GM19025 (cell line): ENCODE measurements at regions not wholly inside any gene's neighbourhood (a gene's known extent, or its start where the extent isn't known, plus 50 kb on each side); places are given as distances from the start of the nearest gene placed in this dataset.

Source experiments
- ATAC-seq: cut with Tn5 transposase; IDR thresholded peaks from one replicate; pipeline ENCODE4 v1.9.1; 2021; ENCODE audit warnings: mild to moderate bottlenecking, low read depth, moderate library complexity; ENCODE audit not compliant: unreplicated experiment

DNA sequence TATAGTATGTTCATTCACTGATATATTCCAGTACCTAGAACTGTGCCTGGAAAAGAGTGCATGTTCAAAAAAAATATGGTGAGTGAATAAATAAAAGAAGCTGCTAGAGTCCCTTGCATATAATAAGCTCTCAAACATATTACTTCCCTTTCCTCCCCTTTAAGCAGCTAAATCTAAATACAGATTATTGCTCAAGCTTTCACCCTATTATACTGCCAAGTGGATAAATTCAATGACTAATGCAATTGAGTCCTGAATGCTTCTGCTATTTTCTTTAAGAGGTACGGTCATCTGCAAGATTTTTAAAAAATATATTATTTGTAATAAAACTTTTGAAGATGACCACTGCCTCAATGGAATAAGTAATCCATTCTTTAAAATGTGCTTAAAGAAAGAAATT is 248.4 kb downstream of the PLK2 start:
- ATAC-seq: no peak

DNA sequence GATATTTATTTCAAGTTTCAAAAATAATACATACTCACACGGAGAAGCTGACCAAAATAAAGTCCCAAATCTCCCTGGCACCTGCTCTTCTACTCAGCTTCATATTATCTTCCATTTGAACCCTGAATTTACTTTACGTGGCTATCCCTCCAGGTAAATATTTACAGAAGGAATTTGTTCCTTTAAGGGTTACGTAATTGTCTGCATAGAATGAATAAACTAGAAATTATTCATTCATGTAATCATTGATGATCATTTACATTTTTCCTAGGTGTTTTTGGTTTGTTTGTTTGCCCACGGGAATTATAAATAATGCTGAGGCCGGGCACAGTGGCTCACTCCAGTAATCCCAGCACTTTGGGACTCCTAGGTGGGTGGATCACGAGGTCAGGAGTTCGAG is 251.2 kb downstream of the PLK2 start:
- ATAC-seq: no peak

DNA sequence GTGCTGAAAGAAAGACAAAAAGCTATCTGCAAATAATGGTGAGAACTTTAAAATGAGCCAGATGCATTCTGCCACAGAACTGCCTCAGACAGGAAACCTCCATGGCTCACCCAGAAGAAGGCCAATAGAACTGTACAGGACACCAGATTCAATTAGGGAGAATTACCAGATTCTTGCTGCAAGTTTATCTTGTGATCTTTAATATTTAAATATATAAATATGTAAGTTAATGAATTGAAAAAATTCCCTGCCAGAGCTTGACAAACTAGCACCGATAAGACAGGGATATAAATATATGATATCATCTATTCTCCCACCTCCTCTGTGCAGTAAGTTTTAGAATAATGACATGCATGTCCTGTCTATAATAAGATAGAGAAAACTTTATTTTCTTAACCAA is 252.8 kb downstream of the PLK2 start:
- ATAC-seq: no peak

DNA sequence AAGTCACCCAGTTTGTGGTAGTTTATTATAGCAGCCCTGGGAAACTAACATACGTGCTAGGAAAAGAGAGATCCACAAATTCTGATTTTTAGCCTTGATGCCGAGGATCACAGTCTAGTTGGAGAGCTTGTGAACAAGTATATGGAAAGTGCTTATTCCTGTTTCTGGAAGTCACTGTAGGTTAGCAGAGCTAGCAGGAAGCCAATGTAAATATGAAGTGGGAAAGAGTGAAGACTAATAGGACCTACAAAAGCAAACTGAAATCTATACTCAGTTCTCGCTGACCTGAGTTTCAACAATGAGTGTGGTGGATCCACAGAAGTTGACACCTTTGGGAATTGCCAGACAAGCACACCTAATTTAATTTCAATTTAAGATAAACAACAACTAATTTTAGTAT is 254.9 kb downstream of the PLK2 start:
- ATAC-seq: no peak

DNA sequence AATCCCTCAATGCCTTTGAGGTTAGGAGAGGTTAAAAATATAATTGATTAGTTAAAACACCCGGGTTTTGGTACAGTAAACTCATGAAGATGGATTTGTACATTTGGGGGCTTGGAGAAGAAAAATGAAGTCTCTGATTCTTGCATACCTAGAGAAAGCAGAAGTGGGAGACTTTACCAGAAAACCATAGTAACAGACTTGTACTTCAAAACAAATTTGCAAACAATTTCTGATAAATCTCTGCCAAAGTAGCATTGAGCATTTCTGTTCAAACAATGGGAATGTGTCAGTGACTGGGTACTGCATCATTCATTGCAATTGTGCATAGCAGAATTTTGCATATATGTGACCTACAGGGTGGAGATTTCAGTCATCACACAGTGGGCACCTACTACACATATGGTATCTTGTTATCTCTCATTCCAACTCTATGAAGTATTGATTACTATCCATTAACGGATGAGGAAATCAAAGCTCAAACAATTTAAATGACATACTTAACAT is 256.9 kb downstream of the PLK2 start:
- ATAC-seq: no peak

DNA sequence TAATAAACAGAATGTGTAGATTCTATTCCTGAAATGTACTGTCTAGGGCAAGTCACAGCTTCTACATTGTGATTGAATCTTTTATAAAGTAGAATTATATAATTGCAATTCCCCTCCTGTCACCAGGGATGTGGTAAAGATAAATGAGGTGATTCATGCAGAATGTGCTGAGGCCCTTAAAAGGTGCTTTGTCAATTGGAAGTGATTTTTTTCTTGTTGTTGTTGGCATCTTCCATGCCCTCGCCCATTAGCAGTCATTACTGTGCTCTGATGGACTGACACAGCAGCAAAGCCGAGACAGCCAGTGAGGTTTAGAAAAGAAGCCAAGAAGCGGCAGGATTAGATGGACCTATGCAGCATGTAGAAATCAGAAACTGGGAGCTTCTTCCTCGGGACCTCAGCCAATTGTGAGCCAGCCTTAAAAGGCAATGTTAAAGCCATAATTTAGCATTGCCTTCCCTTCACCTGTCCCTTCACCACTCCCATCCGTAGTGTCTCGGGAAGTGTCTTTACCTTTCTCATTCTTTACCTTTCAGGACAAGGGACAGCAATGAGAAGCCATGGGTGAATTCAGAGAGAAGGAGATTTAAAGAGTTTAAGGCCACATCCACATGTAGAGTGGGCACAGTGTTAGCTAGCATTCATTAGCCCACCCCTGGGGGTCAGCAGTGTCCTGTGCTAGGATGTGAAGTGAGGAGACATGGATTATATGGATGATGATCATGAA is 257.8 kb downstream of the PLK2 start:
- ATAC-seq: no peak

DNA sequence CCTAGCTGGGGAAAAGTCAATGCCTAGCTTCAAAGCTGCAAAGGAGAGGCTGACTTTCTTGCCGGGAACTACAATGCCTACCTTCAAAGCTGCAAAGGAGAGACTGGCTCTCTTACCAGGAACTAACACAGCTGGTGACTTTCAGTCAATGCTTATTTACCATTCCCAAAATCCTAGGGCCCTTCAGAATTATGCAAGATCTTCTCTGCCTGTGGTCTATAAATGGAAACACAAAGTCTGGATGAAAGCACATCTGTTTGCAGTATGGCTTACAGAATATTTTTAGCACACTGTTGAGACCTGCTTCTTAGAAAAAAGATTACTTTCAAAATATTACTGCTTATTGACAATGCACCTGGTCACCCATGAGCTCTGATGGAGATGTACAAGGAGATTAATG is 259.4 kb downstream of the PLK2 start:
- no peak for ATAC-seq

DNA sequence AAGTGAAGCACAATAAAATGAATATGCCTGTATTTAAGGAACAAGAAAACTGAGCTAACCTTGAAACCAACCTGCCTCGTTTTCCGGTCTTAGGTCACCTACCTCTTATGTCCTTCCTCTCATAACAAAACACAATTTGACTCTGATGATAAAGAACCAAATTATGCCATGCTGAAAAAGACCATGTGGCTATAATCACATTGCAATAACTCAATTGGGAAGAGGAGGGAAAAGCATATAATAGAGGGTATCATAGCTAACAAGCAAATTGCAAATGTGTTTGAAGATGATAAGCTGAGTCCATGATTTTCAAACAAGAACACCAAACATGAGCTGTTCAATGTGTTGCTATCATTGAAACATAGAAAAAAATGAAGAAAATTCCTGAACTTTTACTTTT is 260.8 kb downstream of the PLK2 start:
- ATAC-seq: no peak

DNA sequence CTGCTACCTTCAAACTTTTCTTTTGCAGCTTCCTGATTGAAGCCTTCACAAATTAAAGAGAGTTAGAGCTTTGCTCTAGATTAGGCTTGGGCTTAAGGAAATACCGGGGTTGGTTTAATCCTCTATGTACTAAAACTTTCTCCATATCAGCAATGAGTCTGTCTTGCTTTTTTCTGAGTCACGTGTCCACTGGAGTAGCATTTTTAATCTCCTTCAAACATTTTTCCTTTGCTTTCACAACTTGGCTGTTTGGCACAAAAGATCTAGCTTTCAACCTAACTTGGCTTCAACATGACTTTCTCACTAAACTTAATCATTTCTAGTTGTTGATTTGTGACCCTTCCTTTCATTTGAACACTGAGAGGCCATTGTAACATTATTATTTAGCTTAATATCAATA is 261.6 kb downstream of the PLK2 start:
- ATAC-seq: no peak

DNA sequence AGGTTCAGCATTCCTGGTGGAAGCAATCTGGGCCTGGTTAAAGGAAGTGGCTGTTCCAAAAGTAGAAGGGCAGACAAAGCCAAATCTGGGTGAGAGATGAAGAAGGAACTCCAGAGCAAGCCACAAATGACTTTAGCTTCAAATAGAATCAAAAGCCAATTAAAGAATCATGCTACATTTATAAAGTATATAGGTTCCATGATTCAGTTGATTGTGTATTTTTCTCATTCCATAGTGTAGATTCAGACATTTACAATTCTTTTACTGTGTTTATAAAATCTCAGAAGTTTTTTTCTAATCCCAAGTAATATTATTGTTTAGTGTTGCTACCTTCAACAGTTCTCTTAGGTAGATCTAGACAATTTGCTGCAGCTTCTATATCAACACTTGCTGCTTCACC is 262.0 kb downstream of the PLK2 start:
- ATAC-seq: no peak

DNA sequence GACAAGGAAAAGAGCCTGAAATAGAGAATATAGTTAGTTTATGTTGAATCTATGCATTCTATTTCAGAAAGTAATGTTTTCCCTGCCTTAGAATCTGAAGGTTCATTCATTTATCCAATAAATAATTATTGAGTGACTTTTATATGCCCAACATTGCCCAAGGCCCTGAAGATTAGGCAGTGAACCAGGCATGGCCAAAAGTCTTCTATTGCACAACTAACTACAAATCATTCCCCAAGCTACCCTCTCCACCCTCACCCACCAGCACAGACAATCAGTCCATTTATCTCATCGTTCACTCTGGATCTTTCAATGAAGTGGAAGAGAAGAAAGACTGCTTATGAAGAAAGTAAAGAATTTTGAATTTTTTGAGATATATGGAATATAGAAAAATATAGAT is 268.4 kb downstream of the PLK2 start:
- no peak for ATAC-seq

DNA sequence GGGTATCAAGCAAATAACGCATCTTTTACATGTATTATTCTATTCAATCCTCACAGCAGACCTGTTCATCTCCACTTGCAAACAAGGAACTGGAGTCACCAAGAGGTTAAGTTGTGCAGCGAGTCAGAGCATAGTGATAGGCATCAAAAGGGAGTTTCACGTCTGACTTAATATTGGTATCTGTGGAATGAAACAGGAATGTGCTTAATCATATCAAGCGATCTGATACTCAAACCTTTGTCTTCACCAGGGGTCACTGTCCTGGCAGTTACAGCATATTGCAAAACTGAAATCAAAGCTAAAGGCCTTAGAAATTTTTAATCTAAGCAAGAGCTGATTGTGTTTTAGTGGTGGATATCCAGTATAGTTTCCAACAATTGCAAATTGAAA is 271.6 kb downstream of the PLK2 start:
- no peak for ATAC-seq

DNA sequence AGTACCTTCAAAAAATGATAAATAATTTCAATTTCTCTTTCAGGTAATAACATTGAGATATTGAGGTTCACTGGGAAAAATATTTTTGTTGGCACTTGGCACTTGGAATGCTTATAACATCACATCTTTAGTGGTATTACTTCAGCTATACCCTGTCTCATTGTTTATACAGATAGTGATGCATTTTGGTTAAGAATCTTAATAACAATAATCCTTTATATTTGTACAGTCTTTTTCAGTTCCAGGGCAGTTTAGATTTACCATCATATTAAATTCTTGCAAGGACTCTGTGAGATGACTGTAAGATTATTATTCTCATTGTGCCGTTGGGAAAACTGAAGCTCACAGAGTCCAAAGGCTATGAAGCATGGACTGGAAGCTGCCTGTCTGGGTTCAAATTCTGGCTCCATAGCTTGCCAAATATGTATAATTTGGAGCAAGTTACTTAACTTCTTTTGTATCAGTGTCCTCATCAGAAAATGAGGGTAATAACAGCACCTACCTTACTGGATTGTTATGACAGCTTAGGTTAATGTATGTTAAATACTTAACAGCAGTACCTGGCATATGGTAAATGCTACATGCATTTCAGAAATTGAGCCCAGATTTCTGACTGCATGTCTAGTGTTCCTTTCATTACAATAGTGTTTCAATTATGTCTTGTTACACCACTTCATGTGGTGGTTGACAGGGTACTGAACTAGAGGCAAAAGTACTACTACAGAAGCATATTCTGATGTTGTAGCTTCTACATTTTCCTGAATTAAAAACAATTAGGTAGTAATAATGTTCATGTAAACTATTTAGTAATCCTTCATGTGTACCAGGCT is 272.2 kb downstream of the PLK2 start:
- ATAC-seq: no peak

DNA sequence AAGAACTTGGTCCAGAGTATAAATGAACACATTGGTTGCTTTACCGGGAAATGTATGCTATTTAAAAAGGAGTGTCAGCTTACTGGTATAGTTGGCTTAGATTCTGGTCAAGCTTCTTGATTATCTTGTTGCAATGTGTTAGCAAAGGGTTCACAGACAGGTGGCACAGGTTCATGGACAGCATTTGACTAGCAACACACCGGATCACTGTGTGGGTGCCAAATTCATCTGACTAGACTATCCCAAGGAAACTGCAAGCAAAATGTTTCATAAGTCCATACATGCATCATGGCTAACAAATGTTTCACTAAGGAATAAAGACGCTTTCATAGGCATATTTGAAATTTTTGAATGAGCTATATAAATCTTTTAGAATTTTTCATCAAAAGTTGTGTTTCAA is 274.1 kb downstream of the PLK2 start:
- ATAC-seq: no peak

DNA sequence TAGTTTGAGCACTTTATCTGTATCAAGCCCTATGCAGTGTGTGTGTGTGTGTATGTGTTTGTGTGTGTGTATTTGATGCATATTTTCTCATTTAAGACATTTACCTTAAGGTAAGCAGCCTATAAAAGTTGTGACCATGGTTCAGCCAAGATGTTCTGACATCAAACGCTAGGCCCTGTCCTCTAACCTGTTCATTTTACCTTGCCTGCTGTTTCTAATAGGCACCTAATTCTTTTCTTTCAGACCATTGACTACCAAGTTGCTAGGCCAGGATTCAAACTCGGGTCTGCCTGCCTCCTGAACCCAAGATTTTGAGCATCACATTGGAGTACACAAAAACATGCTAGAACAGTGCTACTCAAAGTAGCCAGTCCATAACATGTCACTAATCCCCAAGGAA is 274.5 kb downstream of the PLK2 start:
- ATAC-seq: no peak

DNA sequence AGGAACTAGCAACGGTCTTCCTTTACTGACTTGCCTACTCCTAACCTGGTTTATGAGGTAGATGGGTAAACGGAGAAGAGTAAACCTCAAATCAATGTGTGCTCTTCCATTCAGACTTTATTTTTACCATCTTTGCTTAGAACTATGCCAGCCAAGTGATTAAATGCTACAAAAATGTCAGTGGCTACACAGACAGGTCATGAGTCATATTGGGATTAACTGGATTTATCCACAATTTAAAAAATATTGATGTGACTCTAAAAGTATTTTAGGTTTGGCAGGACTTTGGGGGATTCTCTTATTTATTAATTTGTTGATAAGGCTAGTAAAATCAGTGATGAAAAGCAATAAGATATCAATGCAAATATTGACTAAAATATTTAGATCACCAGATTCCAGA is 275.0 kb downstream of the PLK2 start:
- no peak for ATAC-seq

DNA sequence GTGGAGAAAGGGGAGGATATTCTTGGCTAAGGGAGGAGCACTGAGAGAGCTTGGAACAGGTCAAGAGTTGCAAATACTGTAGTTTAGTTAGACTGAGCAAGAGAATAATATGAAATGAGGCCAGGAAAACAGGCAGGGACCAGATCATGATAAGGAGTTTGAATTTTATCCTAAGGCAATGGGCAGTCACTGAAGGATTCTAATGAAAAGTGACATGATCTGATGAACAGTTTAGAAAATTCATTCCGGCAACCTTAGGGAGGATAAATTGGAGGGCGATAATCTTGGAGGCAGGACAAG is 276.1 kb downstream of the PLK2 start:
- no peak for ATAC-seq

DNA sequence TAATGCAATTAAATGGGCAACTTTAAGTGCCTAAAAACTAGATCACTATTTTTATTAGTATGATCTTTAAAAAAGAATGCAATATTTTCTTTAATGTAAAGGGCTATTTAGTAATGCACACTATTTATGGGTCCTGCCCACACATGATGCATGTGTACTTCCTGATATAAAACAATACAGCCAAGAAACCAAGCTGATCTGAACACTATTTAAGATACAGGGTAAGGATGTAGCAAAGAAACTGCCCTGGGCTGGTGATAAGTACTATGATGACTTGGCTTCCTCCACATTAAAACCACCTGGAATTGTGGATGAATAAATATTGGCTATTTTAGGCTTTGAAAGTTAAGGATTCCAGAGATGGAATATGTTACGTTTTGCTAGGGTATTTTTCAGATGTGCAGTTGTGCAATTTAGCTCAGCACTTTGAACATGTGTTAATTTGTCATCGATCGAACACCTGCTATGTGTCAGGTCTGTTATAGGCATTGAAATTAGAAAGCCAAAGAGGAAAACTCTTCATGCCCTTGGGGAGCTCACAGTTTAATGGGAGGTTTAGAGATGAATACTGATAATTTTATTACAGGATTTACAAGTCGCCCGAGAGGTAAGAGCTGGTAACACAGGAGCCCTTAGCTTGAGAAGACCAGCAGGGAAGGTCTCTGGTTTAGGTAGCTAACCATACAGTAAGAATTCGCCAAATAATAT is 276.7 kb downstream of the PLK2 start:
- ATAC-seq: no peak

DNA sequence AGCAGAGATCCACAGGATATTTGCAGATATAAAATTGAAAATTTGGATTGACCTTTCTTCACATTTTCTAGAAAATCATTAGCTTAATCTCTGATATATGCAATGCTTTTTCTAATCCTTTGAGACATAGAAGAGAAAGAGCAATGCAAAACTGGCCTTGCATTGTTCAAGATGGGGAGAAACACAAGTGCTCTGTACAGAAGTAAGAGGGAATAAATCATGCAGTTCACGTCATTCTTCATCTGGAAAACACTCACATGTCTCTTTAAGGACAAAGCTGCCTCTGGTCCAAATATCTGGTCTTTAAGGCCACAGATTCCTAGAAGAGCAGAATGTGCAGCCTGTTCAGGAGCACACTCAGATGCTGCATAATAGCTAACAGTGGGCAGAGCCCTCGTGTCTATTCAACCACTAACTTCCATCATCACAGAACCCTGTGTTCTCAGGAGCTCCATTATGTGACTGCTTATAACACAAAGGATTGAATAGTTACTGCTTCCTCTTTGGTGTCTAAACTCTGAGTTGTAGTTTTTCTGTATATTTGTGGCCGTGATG is 277.5 kb downstream of the PLK2 start:
- ATAC-seq: no peak

DNA sequence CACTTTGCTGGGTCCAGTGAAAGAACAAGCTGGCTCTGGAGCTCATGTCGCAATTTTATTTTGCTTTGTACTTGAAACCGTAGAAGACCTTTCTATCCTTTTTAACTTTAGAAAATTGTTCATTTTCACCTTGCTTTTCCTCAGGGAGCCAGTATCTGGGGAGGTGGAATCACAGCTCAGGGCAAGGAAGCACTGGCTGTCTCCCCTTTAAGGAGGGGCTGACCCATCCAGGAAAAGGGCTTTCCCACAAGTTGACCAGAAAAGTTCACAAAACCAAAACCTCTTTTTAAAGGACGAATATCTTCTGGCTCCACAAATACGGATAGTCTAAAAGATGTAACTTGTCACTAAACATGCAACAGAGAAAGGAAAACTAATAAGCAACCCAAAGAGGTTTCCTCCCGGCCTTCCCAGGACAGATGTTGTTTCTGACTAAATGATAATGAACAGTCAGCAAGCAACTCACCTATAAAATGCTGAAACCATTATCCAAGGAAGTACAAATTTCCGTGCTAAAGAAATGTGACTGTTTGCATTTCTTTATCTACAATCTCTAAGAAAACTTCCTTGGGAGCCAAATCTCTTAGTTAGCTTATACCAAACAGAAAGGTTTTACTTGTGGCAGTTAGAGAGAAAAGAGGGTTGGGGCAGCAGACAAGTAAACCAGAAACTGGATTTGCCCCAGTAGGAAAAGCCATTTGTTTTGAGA is 278.2 kb downstream of the PLK2 start:
- ATAC-seq: no peak

DNA sequence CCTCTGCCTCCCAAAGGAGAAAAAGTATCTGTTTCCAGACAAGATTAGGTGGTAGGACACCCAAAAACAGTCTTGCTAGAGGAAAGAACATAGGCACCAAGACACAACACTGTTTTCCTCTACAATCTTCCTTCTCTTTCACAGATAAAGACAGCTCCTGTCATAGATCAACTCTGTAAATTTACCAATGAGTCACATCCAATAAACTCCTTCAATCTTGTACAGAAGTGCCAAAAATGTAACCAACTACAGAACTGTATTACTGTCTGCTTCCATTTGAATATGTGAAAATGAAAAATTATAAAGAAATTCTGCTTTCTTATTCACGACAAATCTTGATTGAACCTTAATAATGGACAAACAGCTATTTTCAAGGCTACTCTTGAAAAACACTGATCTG is 286.9 kb downstream of the PLK2 start:
- ATAC-seq: no peak
